HG02763 (cell line): ENCODE measurements at regions not wholly inside any gene's neighbourhood (a gene's known extent, or its start where the extent isn't known, plus 50 kb on each side); places are given as distances from the start of the nearest gene placed in this dataset.
"Not testable (repeated sequence)": the region's sequence is repeated elsewhere in the genome, so short reads cannot be mapped to it uniquely, and the experiment has no call there.

Experiments used
- ATAC-seq: cut with Tn5 transposase; IDR thresholded peaks from one replicate; pipeline ENCODE4 v1.9.1; 2021; ENCODE audit warnings: mild to moderate bottlenecking, moderate library complexity; ENCODE audit not compliant: unreplicated experiment

DNA sequence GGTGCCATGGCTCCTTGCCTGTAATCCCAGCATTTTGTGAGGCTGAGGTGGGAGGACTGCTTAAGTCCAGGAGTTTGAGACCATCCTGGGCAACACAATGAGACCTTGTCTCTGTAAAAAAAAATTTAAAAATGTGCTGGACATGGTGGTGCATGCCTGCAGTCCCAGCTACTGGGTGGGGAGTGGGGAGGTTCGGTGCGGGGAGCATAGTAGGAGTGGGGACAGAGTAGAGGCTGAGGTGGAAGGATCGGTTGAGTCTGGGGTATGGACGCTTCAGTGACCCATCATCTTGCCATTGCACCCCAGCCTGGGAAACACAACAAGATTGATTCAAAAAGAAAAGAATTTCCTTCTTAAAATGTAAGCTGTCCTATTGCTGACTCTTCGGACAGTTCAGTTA, 1490.0 kb upstream of the GBE1 start:
- no peak for ATAC-seq

DNA sequence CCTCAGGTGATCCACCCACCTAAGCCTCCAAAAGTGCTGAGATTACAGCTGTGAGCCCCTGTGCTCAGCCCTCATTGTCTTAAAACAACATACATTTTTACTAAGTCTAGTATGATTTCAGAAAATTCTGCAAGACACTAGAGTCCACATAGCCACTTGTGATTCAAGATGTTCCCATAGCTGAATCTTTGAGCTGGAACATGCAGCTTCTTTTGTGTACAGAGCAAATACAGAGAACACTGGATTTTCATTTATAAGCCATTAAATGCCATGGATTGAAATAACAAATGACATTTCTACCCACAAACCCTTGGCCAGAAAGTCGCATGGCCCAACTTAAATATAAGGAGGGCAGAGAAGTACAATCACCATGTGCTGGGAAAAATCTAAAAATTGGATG, 1489.2 kb upstream of the GBE1 start:
- no peak for ATAC-seq

DNA sequence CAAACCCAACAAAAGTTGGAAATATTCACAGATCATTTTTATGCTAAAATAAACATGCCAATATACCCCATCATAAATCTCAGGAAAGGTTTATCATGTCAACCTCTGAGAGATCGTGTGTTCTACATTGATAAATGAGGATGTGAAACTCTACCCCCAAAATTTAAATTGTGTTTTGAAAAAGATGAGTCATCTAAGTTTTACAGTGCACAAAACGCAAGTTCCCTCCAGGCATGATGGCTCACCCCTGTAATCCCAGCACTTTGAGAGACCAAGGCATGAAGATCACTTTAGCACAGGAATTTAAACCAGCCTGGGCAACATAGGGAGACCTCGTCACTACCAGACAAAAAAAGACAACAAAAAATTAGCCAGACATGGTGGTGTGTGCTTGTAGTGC, 1487.0 kb upstream of the GBE1 start:
- ATAC-seq, result no peak

DNA sequence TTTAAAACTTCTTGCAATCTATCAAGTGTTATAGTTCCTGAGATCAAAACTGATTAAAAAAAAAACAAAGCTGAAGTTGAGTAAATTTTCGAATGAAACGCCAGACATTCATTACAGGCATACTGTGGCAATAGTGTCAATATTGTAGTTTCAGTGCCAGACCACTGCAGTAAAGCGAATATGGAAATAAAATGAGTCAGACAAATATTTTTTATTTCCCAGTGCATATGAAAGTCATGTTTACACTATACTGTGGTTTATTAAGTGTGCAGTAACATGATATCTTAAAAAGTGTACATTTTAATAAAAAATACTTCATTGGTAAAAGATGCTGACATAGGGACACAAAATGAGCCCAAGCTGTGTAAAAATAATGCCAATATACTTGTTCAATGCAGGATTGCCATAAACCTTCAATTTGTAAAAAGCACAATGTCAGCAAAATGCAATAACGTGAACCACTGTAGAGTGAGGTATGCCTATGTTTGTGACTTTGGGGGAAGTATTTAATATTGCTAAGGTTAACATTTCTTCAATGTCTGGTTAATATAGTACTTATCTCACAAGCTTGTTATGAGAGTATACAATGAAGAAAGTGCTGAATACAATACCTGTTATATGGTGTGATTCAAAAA, 1473.9 kb upstream of the GBE1 start:
- ATAC-seq, result no peak

DNA sequence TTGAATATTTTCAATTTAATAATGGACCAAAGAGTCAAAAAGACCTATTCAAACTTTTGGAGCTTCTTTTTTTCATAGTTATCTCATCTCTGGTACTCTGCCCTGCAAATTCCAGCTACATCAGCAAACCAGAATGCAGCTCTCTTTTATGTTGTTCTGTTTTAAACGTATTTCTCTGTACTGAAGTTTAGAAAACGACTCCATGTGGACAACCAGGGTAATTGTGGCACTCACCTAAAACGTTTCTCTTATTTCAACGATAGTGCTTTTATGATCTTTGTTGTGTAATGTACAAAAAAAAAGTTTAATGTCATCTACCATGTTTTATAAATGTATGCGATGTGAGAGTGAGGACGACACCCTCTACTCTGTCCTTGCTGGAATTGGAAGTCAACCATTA, 1472.3 kb upstream of the GBE1 start:
- no peak for ATAC-seq

DNA sequence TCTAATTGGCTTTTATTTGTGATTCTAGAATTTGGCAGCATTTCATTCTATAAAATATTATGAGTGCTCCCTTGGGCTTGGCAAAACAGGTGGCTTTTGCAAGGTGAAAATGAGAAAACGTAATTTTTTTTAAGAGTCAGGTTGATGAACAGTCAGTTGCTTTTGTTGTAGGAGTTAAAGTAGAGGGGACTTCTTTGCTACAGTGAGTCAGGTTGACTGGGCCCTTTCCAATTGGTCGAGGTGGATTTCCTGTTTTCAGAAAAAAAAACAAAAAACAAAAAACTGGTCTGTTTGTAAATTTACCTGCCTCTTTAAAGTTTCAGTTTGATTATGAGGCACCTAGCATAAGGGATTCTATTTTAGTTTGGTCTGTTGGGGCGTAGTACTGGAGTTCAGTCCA, 1469.4 kb upstream of the GBE1 start:
- no peak for ATAC-seq

DNA sequence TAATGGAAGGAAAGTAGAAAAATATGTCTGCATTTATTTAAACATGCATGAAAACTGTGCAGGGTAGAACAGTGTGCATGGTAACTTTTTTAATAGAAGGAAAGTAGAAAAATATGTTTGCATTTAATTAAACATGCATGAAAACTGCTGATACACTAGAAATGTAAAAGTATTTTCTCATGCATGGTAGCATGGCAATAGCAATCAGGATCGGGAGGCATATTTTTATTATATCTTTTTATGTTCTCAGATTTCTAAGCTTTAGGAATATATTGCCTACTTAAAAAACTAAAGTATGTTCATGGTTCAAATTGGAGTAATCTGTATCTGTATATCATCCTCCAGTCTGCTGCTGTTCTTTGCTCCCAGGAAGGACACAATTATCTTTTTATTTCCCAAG, 1468.9 kb upstream of the GBE1 start:
- ATAC-seq, result no peak

DNA sequence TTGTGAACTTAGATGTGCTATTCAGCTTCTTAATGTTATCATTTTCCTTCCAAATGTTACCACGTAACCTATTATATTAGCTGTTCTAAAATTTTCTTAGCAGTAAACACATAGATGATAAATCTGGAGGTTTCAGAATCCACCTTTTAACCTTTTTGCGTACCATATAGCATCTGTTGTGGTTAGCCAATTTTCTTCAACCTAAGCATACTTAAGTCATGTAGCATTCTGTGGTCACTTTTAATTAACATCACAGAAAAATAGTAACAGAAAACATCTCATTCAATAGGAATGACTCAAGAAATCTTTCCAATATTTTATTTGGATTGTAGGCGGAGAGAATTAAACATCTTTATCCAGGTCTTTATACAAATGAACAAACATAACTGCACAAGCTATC, 1465.3 kb upstream of the GBE1 start:
- no peak for ATAC-seq

DNA sequence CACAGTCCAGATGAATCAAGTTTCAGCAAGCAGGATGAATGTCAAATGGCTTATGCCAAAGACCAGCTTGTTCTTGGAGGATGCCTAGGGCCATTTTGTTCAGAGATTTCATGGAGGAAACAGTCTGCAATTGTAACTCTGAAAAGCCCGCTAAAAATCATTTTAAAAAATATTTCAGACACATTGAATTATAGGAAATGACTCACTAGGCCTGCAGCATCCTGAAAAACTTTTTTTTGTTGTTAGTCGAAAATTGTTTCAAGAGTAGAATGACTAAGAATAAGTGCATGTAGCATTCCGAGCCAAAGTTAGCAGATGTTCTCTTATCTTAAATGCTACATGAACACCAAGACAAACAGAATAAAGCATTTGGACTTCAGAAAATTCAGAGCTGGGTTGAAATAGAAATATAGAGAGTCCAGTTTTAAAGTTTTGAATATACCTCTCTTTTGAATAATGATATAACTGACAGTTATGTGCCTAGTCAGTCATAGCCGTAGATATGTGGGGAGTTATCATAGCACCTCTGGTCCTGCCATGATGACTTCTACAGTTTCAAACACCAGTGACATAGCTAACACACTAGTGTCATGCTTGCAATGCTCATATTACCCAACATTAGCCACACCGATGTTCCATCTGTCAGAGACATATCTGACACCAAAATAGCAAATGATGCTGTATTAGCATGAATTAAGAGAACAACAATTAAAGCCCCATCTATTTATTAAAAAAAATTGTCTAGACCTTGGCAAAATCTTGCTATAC, 1462.8 kb upstream of the GBE1 start:
- ATAC-seq, result no peak

DNA sequence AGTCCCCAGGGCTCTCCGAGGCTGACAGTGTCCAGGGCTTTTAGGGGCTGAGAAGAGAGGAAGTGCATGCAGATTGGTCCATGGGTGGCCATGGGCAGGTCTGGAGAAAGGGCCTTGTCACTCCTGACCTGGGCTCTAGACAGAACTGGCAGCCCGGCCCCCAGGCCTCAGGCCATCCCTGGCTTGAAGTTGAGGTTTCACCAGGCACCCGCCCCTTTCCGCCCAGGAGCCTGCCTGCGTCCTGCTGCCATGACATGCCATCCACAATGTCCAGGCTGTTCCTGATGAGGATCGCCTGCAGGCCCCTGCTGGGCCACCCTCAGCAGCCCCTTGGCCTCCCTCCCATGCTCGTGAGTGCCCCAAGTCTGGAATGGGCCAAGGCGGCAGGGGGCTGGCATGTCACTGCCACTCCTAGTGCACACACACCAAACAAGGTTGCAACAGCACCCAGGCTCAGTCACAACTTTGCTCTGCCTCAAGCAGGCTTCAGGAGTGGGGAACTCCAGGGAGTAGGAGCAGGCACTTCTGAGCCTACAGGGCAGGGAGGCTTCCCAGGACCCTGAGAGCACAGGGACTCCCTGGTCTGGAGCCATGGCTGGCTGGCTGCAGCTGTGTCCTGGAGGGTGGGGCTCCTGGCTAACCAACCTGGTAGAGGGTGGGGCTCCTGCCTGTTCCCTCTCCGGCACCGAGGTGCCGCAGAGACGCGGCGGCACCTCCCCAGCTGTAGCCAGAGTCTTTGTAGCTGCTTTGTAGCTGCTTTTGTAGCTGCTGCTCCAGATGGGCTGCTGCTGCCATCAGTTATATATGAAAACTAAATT, 1457.1 kb upstream of the GBE1 start:
- ATAC-seq, result no peak

DNA sequence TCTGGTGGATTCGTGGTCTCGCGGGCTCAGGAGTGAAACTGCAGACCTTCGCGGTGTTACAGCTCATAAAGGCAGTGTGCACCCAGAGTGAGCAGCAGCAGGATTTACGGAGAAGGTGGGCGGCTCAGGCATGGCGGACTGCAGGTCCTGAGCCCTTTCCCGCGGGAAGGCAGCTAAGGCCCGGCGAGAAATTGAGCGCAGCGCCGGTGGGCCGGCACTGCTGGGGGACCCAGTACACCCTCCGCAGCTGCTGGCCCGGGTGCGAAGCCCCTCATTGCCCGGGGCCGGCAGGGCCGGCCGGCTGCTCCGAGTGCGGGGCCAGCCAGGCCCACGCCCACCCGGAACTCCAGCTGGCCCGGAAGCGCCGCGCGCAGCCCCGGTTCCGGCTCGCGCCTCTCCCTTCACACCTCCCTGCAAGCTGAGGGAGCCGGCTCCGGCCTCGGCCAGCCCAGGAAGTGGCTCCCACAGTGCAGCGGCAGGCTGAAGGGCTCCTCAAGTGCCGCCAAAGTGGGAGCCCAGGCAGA, 1456.2 kb upstream of the GBE1 start:
- ATAC-seq, result not testable (repeated sequence)

DNA sequence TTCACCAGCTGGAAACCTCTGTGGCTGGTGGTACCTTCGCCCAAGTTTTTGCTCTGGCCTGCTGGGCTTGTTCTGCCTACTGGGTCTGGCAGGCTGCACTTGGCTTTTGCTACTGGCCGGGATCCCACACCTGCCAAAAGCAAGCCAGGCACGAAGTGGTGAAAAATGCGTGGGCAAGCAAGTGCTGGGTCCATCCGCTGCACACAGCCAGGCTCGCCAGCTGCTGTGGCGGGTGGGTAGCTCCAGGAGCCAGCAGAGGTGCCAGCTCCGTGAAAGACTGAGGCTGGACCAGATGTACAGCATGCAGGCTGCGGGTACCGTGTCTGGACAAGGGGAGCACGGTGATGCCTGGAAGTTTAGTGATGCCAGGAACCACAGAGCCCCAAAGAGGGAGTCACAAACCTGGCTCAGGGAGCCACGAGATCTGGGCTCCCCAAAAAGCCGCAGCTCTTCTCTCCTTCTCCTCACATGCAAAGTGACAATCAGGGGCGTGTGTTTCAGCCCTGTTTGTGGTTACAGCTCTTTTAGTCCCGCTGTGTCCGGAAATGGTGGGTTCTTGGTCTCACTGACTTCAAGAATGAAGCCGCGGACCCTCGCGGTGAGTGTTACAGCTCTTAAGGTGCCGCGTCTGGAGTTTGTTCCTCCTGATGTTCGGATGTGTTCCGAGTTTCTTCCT, 1455.6 kb upstream of the GBE1 start:
- no peak for ATAC-seq

DNA sequence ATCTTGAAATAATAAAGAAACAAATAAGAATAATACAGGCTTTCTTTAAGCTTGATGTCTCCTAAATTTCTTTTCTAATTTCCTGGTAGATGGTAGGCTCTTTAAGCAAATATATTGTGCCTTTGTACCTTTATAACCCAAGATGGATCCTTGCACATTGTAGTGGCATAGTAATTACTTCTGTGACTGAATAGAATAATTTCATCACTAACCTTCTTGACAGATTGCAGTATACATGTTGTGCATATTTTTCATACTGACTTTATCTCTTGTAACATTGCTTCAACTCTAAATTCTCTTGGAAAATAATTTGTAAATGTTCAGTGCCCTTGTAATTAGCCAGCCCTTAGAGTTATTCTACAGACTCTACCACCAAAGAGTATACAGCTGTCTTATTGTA, 1433.8 kb upstream of the GBE1 start:
- ATAC-seq, result no peak

DNA sequence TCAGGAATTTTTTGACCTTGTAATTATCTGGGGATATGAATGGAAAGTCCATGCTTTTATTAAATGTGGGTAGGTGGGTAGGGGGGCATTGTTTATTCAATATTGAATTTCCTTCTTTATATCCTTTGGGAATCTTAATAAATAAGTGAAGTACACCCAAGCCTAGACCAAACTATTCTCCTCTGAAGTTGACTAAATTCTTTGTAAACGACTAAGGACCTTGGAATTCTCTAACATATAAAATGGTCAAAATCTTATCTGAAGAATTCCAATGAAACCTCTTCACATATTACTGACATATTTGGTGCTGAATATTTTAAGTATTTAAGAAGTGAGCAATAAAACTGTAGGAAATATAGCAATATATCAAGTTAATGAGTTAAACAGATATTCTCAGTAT, 1432.1 kb upstream of the GBE1 start:
- no peak for ATAC-seq

DNA sequence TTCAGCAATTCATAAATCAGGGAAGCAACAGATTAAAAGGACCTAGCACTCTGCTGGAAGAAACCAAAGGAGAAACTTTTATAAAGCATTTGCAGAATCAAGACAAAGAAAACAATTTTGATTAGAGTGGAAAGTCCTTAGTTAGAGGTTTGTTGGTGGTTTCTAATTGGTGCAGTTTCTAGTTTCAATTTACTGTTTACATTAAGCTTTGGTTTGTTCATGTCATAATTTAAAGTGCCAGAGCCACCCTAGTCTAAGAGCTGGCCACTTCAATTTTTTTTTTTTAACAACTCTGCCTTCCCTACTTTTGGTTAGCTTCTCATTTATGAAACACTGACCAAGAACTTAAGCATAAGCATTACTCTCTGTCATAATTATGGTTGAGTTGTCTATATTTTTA, 1428.2 kb upstream of the GBE1 start:
- ATAC-seq, result no peak

DNA sequence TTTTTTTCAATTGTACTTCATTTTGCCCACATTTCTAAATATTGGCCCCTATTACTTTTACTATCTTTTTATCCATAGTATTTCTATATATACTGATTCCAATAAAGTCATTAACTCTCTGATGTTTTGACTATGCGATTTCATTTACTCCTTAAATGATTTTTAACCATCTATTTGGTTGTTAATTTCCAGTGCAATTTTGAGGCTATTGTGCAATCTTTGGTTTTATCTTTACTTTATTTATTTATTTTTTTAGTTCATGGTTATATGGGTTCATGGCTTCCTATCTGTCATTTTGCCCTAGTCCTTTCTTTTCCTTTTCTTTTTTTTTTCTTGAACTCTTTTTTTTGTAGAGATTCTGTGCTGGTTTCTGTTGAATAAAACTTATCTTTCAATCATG, 1408.0 kb upstream of the GBE1 start:
- ATAC-seq, result no peak

DNA sequence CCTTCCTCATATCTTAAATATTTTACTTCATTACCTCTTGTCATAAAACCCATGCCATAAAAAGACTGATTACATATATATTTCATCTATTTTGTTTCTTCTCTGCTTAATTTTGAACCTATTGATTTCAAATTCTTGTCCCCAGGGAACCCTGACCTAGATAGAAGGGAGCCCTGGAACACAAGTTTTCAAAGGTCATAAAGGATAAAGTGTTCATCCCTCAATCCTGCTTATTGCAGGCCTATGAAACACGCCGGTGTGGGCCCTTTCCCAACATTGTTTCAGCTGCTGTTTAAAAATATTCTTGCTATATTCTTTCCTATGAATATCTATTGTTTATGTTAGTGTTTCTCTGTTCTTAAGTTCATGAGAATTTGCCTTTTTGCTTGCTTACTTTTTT, 1389.5 kb upstream of the GBE1 start:
- ATAC-seq, result no peak

DNA sequence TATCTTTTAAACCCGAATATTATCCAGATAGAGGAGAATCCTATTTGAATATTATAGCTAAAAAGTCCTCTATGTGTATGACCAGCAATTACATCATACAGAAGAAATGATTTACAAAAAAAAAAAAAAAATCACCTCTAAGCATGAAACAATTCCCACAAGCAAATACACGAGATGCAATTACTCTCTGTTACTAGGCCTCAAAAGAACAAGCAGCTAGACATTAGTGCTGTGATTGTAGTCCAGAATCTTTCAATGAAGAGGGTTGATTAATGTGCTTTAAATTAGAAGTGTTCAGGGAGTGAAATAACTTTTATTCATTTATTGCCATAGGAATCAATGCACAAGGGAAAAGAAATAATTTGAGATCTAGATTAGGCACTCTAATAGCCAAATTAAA, 1379.5 kb upstream of the GBE1 start:
- no peak for ATAC-seq

DNA sequence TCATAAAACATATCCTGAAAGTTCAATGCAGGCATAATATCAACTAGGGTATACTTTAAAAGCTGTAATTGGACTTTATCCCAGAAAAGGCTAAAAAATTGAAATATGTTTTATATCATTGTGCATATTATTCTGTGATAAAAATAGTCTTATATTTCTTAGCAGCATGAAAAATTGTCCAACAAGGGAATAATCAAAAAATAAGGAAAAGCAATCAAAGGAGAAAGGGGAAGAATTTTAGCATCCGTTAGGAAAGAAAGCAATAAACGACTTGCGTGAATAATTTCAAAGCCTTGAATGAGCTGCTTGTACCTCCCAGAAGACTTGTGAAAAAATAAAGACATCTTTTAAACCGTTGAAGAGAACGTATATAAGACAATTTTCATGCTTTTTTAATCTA, 1369.8 kb upstream of the GBE1 start:
- no peak for ATAC-seq

DNA sequence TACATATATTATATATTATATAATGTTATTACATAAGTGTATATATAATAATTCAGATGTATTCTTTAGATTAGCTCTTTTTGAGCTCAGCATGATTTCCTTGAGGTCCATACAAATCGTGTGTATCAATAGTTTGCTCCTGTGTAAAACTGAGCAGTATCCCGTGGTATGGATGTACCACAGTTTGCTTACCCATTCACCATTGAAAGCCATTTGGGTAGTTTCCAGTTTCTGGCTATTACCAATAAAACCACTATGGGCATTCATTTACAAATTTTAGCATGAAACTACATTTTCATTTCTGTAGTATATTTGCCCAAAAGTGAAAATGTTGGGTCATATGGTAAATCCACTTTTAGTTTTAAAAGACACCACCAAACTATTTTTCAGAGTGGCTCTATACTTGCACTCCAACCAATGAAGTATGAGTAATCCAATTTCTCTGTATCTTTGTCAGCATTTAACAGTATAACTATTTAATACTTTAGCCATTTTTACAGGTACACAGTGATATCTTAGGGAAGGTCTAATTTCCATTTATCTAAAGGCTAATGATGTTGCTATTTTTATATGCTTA, 1361.4 kb upstream of the GBE1 start:
- no peak for ATAC-seq

DNA sequence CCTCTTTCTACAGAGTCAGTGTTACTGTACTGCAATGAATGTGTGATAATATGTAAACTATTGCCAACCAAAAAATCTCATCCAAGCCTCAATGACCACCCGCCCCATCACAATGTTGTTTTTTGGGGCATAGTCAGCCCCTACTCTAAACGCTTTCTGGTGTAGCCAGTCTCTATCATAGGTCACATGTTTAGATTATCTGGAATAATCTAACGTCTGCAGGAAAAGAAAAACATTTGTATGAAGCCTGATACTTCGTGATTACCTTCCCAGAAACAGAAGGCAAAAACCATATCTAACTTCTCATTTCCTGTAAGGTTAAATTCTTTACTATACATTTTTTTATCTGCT, 1331.8 kb upstream of the GBE1 start:
- ATAC-seq, result no peak
